Aorta (tissue), 5 donors: ENCODE measurements at regions not wholly inside any gene's neighbourhood (a gene's known extent, or its start where the extent isn't known, plus 50 kb on each side); places are given as distances from the start of the nearest gene placed in this dataset.

Experiments
- ATAC-seq: fragments of 200-7000 bp; cut with Tn5 transposase; one replicate; pipeline ENCODE4 v1.9.1; 2022; ENCODE audit warnings: moderate library complexity; ENCODE audit not compliant: low FRiP score
- DNase-seq, 2 donors: peaks; one replicate each; pipeline ENCODE4 v3.0.0-alpha.2; 2020
- H3K27ac ChIP-seq, 2 donors: one replicate each; pipeline ENCODE4 v1.5.1; 2013; ENCODE audit warnings: low read length in 2 of 2, mild to moderate bottlenecking in 2 of 2, moderate library complexity in 2 of 2, control low read depth in 1 of 2, inconsistent platforms in 1 of 2, low read depth in 1 of 2
- H3K27me3 ChIP-seq, 2 donors: one replicate each; pipeline ENCODE4 v1.6.1; 2013; ENCODE audit warnings: control low read depth in 1 of 2, low read length in 1 of 2, mild to moderate bottlenecking in 1 of 2, moderate library complexity in 1 of 2; ENCODE audit not compliant: insufficient read depth in 2 of 2, control insufficient read depth in 1 of 2
- H3K36me3 ChIP-seq, 2 donors: one replicate each; pipeline ENCODE4 v1.6.1; 2013; ENCODE audit warnings: control low read depth in 1 of 2, low read length in 1 of 2, mild to moderate bottlenecking in 1 of 2; ENCODE audit not compliant: insufficient read depth in 2 of 2, control insufficient read depth in 1 of 2
- H3K4me1 ChIP-seq, 2 donors: one replicate each; pipeline ENCODE4 v1.6.1; 2013; ENCODE audit warnings: low read length in 2 of 2, control low read depth in 1 of 2, mild to moderate bottlenecking in 1 of 2, moderate library complexity in 1 of 2; ENCODE audit not compliant: insufficient read depth in 2 of 2, control insufficient read depth in 1 of 2
- H3K4me3 ChIP-seq, 2 donors: one replicate each; pipeline ENCODE4 v1.5.1; 2013; ENCODE audit warnings: low read length in 2 of 2, control low read depth in 1 of 2, mild to moderate bottlenecking in 1 of 2
- H3K9me3 ChIP-seq: one replicate; pipeline ENCODE4 v1.6.1; 2013; ENCODE audit warnings: mild to moderate bottlenecking, low read length; ENCODE audit not compliant: control insufficient read depth
- WGBS, 2 donors: extraction: QIAGEN DNeasy Blood & Tissue Kit; methylation state at CpG; one replicate each; pipeline ENCODE4 v1.1.7; 2013; 5-methylcytosine and 5-hydroxymethylcytosine counted together
- intact Hi-C, 2 donors: fragments of 100-400 bp; cut with DNase I; formaldehyde crosslinking; loops; one replicate each; pipeline versions ENCODE4 v1.14.2 to v1.15.0; 2022
- donor health status: healthy with polysubstance abuse.
- donor health status: Bipolar disorder and iron deficiency.
- donor health status: DM: no; HTN: no; CAD: no.
- donor health status: DM: no; HTN: no; CAD: no.
- donor health status: DM: yes; HTN: yes; CAD: no.

- no peak overlapping the region for H3K27ac ChIP-seq
- no peaks in the 10 kb centered on the region for H3K27me3 ChIP-seq
- intact Hi-C loops: no loop called here
- no peak for ATAC-seq
- H3K36me3 ChIP-seq: no peaks in the 10 kb centered on the region
- DNase-seq: no peak
- H3K4me3 ChIP-seq: no peak overlapping the region
- 94 to 97% methylated on average over 3 of the region's 3 CpGs for WGBS, 2 donors
- no peaks in the 10 kb centered on the region for H3K9me3 ChIP-seq
- no peaks in the 10 kb centered on the region for H3K4me1 ChIP-seq
Measured at GRCh38 chr2:45211636-45212035, 202.4 kb upstream of the SIX2 start.

GRCh38 chr2:45210462-45211195 lies 201.4 kb upstream of the SIX2 start:
- no peaks in the 10 kb centered on the region for H3K4me1 ChIP-seq
- intact Hi-C loops: no loop called here
- H3K9me3 ChIP-seq: no peaks in the 10 kb centered on the region
- no peak for ATAC-seq
- H3K4me3 ChIP-seq: no peak overlapping the region
- DNase-seq: no peak
- WGBS, 2 donors: 95 to 96% methylated on average over 9 of the region's 9 CpGs
- H3K27me3 ChIP-seq: no peaks in the 10 kb centered on the region
- no peaks in the 10 kb centered on the region for H3K36me3 ChIP-seq
- no peak overlapping the region for H3K27ac ChIP-seq

- Histone ChIP-seq H3K4me3 (no peak overlapping the region), H3K36me3 (no peaks in the 10 kb centered on the region), H3K27me3 (no peaks in the 10 kb centered on the region), H3K4me1 (no peaks in the 10 kb centered on the region), H3K27ac (no peak overlapping the region), H3K9me3 (no peaks in the 10 kb centered on the region)
- WGBS, 2 donors: 95 to 97% methylated on average over 1 of the region's 1 CpG
- intact Hi-C loops: no loop called here
- no peak for DNase-seq
- no peak for ATAC-seq
Measured at GRCh38 chr2:45209875-45210274, 200.6 kb upstream of the SIX2 start.

GRCh38 chr2:45209302-45209701 lies 200.1 kb upstream of the SIX2 start:
- Histone ChIP-seq H3K27ac (no peak overlapping the region), H3K4me3 (no peak overlapping the region), H3K36me3 (no peaks in the 10 kb centered on the region), H3K27me3 (no peaks in the 10 kb centered on the region), H3K4me1 (no peaks in the 10 kb centered on the region), H3K9me3 (no peaks in the 10 kb centered on the region)
- DNase-seq (no peak), ATAC-seq (no peak)
- intact Hi-C loops: no loop called here
- WGBS, 2 donors: 91 to 92% methylated on average over 5 of the region's 5 CpGs

GRCh38 chr2:45207101-45207500 lies 197.8 kb upstream of the SIX2 start:
- H3K4me3 ChIP-seq: no peak overlapping the region
- WGBS, 2 donors: 22 to 23% methylated on average over 4 of the region's 4 CpGs
- H3K36me3 ChIP-seq: no peaks in the 10 kb centered on the region
- no peaks in the 10 kb centered on the region for H3K4me1 ChIP-seq
- no peak for ATAC-seq
- intact Hi-C loops: no loop called here
- no peak for DNase-seq
- no peaks in the 10 kb centered on the region for H3K27me3 ChIP-seq
- H3K9me3 ChIP-seq: no peaks in the 10 kb centered on the region
- no peak overlapping the region for H3K27ac ChIP-seq

- Histone ChIP-seq H3K27ac (no peak overlapping the region), H3K9me3 (no peaks in the 10 kb centered on the region), H3K4me1 (no peaks in the 10 kb centered on the region), H3K27me3 (no peaks in the 10 kb centered on the region), H3K4me3 (no peak overlapping the region), H3K36me3 (no peaks in the 10 kb centered on the region)
- no peak for DNase-seq
- WGBS, 2 donors: 93 to 95% methylated on average over 8 of the region's 8 CpGs
- ATAC-seq: no peak
- intact Hi-C loops: no loop called here
Measured at GRCh38 chr2:45205985-45206384, 196.7 kb upstream of the SIX2 start.

GRCh38 chr2:45205480-45205879 lies 196.2 kb upstream of the SIX2 start:
- no peak for DNase-seq
- no peaks in the 10 kb centered on the region for H3K27me3 ChIP-seq
- H3K27ac ChIP-seq: no peak overlapping the region
- intact Hi-C loops: no loop called here
- H3K36me3 ChIP-seq: no peaks in the 10 kb centered on the region
- no peak for ATAC-seq
- no peak overlapping the region for H3K4me3 ChIP-seq
- no peaks in the 10 kb centered on the region for H3K4me1 ChIP-seq
- 94 to 97% methylated on average over 4 of the region's 4 CpGs for WGBS, 2 donors
- no peaks in the 10 kb centered on the region for H3K9me3 ChIP-seq

- ATAC-seq: no peak
Measured at GRCh38 chr2:45203400-45203799, 194.1 kb upstream of the SIX2 start.

GRCh38 chr2:45199973-45200372 lies 190.7 kb upstream of the SIX2 start:
- intact Hi-C loops: no loop called here
- 94 to 95% methylated on average over 4 of the region's 4 CpGs for WGBS, 2 donors

More at GRCh38 chr2:45203400-45203799, 194.1 kb upstream of the SIX2 start:
- Histone ChIP-seq H3K9me3 (no peaks in the 10 kb centered on the region), H3K4me1 (no peaks in the 10 kb centered on the region), H3K4me3 (no peak overlapping the region), H3K27me3 (no peaks in the 10 kb centered on the region), H3K27ac (no peak overlapping the region), H3K36me3 (no peaks in the 10 kb centered on the region)
- intact Hi-C loops: no loop called here
- DNase-seq: no peak

More at GRCh38 chr2:45199973-45200372, 190.7 kb upstream of the SIX2 start:
- H3K4me1 ChIP-seq: no peaks in the 10 kb centered on the region
- H3K27ac ChIP-seq: no peak overlapping the region
- DNase-seq (no peak), ATAC-seq (no peak)
- no peak overlapping the region for H3K4me3 ChIP-seq
- H3K9me3 ChIP-seq: no peaks in the 10 kb centered on the region
- H3K27me3 ChIP-seq: no peaks in the 10 kb centered on the region
- no peaks in the 10 kb centered on the region for H3K36me3 ChIP-seq
